Vagina (tissue), 2 donors: ENCODE measurements at regions not wholly inside any gene's neighbourhood (a gene's known extent, or its start where the extent isn't known, plus 50 kb on each side); places are given as distances from the start of the nearest gene placed in this dataset.
A peak's percentile ranks its signal among the peaks of the same experiment; 100 is the strongest.

Experiments
- DNase-seq, 2 donors: peaks; one replicate each; pipeline ENCODE4 v3.0.0-alpha.2; 2017; ENCODE audit errors: extremely low spot score in 2 of 2
- H3K27ac ChIP-seq: fragments of 200-600 bp; sonication (generic); one replicate; pipeline ENCODE4 v1.5.1; 2019
- H3K27me3 ChIP-seq: fragments of 200-600 bp; sonication (generic); one replicate; pipeline ENCODE4 v1.5.1; 2019
- H3K36me3 ChIP-seq, 2 donors: fragments of 200-600 bp; sonication (generic); one replicate each; pipeline ENCODE4 v1.5.1; 2017 to 2019
- H3K4me1 ChIP-seq: fragments of 200-600 bp; sonication (generic); one replicate; pipeline ENCODE4 v1.5.1; 2019
- H3K4me3 ChIP-seq, 2 donors: fragments of 200-600 bp; sonication (generic); 1 replicate in 1 of 2; 2 replicates in 1 of 2; pipeline ENCODE4 v1.5.1; 2016 to 2019
- H3K9me3 ChIP-seq: fragments of 200-600 bp; sonication (generic); one replicate; pipeline ENCODE4 v1.5.1; 2019
- POLR2A ChIP-seq, 2 donors: fragments of 450-650 bp; IDR thresholded peaks; one replicate each; pipeline ENCODE4 v1.6.1; 2017; ENCODE audit warnings: antibody characterized with exemption in 2 of 2, mild to moderate bottlenecking in 2 of 2, moderate library complexity in 2 of 2
- POLR2AphosphoS5 ChIP-seq, 2 donors: sonication (generic); formaldehyde crosslinking; IDR thresholded peaks; one replicate each; pipeline ENCODE4 v1.9.0; 2017; ENCODE audit warnings: antibody characterized with exemption in 2 of 2, mild to moderate bottlenecking in 2 of 2, low read depth in 1 of 2; ENCODE audit not compliant: insufficient read depth in 1 of 2
- intact Hi-C: fragments of 100-400 bp; cut with DNase I; formaldehyde crosslinking; loops from one replicate; pipeline ENCODE4 v1.15.1; 2023
- TF ChIP-seq, protein P1 (sequence below), 3 experiments: fragments of 450-650 bp in 2 of 3; fragments of 200-600 bp in 1 of 3; sonication (generic) in 1 of 3; IDR thresholded peaks; one replicate each; pipeline ENCODE4 v1.5.1; 2017 to 2019; ENCODE audit warnings: antibody characterized with exemption in 3 of 3, mild to moderate bottlenecking in 2 of 3, moderate library complexity in 2 of 3

DNA sequence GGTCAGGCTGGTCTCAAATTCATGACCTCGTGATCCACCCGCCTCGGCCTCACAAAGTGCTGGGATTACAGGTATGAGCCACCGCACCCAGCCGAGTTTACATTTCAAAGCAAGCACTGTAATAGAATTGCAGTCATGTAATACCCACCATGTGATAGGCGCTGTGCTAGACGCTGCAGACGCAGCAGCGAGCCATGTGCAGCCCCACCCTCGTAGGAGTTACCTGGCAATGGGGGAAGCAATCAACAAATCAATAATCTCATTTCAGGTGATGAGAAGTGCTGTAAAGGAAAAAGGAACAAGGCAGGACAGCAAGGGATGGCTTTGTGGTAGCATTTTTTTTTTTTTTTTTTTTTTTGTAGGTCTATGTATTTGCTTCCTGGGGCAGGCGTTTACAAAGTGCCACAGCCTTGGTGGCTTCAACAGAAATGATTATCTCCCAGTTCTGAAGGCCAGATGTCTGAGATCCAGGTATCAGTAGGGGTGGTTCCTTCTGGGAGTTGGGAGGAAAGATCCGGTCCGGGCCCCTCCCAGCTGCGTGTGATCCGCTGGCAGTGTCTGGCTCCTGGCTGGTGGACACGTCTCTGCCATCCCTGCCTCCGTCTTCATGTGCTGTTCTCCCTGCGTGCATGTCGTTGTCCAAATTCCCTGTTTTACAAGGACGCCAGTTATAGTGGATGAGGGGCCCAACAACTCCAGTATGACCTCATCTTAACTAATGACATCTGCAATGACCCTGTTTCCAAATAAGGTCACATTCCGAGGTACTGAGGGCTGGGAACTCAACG lies 72.8 kb downstream of the TNFAIP2 start:
- TF ChIP-seq POLR2A (IDR thresholded peaks at IDR 0.05), result no peak
- TF ChIP-seq, protein P1, sequence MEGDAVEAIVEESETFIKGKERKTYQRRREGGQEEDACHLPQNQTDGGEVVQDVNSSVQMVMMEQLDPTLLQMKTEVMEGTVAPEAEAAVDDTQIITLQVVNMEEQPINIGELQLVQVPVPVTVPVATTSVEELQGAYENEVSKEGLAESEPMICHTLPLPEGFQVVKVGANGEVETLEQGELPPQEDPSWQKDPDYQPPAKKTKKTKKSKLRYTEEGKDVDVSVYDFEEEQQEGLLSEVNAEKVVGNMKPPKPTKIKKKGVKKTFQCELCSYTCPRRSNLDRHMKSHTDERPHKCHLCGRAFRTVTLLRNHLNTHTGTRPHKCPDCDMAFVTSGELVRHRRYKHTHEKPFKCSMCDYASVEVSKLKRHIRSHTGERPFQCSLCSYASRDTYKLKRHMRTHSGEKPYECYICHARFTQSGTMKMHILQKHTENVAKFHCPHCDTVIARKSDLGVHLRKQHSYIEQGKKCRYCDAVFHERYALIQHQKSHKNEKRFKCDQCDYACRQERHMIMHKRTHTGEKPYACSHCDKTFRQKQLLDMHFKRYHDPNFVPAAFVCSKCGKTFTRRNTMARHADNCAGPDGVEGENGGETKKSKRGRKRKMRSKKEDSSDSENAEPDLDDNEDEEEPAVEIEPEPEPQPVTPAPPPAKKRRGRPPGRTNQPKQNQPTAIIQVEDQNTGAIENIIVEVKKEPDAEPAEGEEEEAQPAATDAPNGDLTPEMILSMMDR (IDR thresholded peaks at IDR 0.05), result no peak
- no peak for TF ChIP-seq POLR2AphosphoS5 (IDR thresholded peaks at IDR 0.05; ENCODE audit: insufficient read depth in 1 of 2, low read depth in 1 of 2)
- Histone ChIP-seq H3K36me3 (no peaks in the 10 kb centered on the region), H3K27ac (peak overlapping the region; percentile 55), H3K4me3 (no peak overlapping the region), H3K27me3 (no peaks in the 10 kb centered on the region), H3K9me3 (no peaks in the 10 kb centered on the region), H3K4me1 (peaks cover 24% of the 10 kb centered on the region)
- DNase-seq, result peak in 1 of 2 donors; percentile 77
- intact Hi-C loops, result no loop called here

DNA sequence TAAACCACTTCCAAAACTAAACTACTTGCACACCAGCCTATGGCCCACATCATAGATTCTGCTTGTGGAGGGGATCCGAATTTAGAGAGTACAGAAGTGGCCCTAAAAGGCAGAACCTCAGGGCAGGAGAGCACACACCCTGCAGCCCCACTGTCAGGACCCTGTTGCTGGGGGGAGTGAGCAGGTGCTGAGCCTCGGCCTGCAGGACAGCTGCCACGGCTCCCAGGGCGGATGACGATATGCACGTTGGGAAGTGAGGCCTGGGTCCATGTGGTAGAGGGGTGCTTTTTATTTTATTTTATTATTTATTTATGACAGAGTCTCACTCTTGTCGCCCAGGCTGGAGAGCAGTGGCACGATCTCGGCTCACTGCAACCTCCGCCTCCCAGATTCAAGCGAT lies 73.5 kb downstream of the TNFAIP2 start:
- H3K4me3 ChIP-seq, result no peak overlapping the region
- peaks cover 24% of the 10 kb centered on the region for H3K4me1 ChIP-seq
- H3K27ac ChIP-seq, result peak overlapping the region; percentile 55
- H3K27me3 ChIP-seq, result no peaks in the 10 kb centered on the region
- intact Hi-C loops, result no loop called here
- no peaks in the 10 kb centered on the region for H3K36me3 ChIP-seq
- TF ChIP-seq, protein P1 (IDR thresholded peaks at IDR 0.05), result no peak
- TF ChIP-seq POLR2AphosphoS5 (IDR thresholded peaks at IDR 0.05; ENCODE audit: insufficient read depth in 1 of 2, low read depth in 1 of 2) (no peak), POLR2A (IDR thresholded peaks at IDR 0.05) (no peak)
- no peaks in the 10 kb centered on the region for H3K9me3 ChIP-seq
- DNase-seq, result peak in 1 of 2 donors; percentile 34

DNA sequence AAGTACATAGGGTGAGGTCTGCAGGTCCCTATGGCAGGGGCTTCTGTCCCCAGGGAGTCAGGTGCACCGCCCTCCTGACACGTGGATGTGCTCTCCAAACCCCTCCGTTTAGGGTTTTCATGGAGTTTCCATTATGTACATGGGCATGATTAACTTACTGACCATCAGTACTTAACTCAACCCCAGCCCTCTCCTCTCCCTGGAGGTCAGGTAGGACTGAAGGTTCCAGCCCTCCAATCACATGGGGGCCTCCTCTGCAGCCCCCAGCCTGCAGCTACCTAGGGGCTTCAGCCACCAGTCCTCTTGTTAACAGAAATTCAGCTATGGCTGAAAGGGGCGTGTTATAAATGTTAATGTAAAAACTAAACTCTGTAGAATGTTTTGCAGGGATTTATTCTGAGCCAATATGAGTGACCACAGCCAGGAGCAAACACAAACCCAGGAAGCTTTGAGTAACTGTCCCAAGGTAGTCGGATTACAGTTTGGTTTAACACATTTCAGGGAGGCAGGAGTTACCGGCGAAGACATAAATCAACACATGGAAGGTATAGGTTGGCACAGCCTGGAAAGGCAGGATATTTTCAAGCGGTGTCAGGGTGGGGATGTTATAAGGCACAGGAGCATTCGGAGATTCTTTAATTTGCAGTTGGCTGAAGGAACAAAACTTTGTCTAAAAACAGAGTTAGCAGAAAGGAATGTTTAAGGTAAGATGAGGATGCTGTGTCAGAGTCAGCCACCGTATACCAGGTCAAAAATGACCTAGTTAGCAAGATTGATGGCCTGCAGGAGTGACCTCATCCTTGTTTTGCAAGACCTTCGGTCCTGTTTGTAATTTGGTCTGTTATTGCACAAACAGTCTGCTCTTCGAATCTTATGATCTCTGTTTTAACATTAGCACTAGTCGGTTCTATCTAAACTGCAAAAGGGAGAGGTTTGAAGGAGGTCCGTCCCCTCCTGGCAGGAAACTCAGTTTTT lies 75.2 kb downstream of the TNFAIP2 start:
- DNase-seq, result no peak
- Histone ChIP-seq H3K27ac (peak overlapping the region; percentile 87), H3K27me3 (no peaks in the 10 kb centered on the region), H3K36me3 (no peaks in the 10 kb centered on the region), H3K4me1 (peaks cover 24% of the 10 kb centered on the region), H3K4me3 (no peak overlapping the region), H3K9me3 (no peaks in the 10 kb centered on the region)
- intact Hi-C loops, result no loop called here
- peak; percentile 54 to 81 for TF ChIP-seq POLR2AphosphoS5 (IDR thresholded peaks at IDR 0.05; ENCODE audit: insufficient read depth in 1 of 2, low read depth in 1 of 2)
- TF ChIP-seq, protein P1 (IDR thresholded peaks at IDR 0.05), result no peak

DNA sequence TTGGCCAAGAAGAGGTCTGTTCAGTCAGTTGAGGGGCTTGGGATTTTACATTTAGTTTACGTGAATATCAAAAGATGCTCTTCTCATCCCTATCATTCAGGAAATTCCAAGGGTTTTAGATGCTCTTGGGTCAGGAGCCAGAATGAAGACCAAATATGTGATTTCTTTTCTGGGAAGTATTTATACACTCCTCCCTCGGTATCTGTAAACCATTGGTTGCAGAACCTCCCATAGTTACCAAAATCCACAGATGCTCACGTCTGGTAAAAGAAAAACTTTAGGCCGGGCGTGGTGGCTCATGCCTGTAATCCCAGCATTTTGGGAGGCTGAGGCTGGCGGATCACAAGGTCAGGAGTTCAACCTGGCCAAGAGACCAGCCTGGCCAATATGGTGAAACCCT lies 75.9 kb downstream of the TNFAIP2 start:
- H3K36me3 ChIP-seq, result no peaks in the 10 kb centered on the region
- peaks cover 20% of the 10 kb centered on the region for H3K4me1 ChIP-seq
- TF ChIP-seq POLR2AphosphoS5 (IDR thresholded peaks at IDR 0.05; ENCODE audit: insufficient read depth in 1 of 2, low read depth in 1 of 2) (no peak), POLR2A (IDR thresholded peaks at IDR 0.05) (no peak)
- TF ChIP-seq, protein P1 (IDR thresholded peaks at IDR 0.05), result no peak
- H3K27ac ChIP-seq, result peak overlapping the region; percentile 87
- intact Hi-C loops, result no loop called here
- no peaks in the 10 kb centered on the region for H3K9me3 ChIP-seq
- DNase-seq, result no peak
- no peaks in the 10 kb centered on the region for H3K27me3 ChIP-seq
- H3K4me3 ChIP-seq, result no peak overlapping the region
